GM23338 (cell line): ENCODE measurements at regions not wholly inside any gene's neighbourhood (a gene's known extent, or its start where the extent isn't known, plus 50 kb on each side); places are given as distances from the start of the nearest gene placed in this dataset.

Experiments
- ATAC-seq: fragments of 200-7000 bp; cut with Tn5 transposase; 3 replicates; pipeline ENCODE4 v1.9.1; 2020
- DNase-seq: peaks from one replicate; pipeline ENCODE4 v3.0.0-alpha.2; 2015; ENCODE audit warnings: low spot score
- H2AFZ ChIP-seq: fragments of 200-600 bp; sonication (generic); 2 replicates; pipeline ENCODE4 v1.8.0; 2016; ENCODE audit warnings: antibody characterized with exemption, mild to moderate bottlenecking, moderate library complexity
- H3F3A ChIP-seq: fragments of 200-600 bp; sonication (generic); replicated peaks from 2 replicates; pipeline ENCODE4 v1.8.0; 2017; ENCODE audit warnings: antibody characterized with exemption, mixed run types, low read depth
- H3K27ac ChIP-seq: fragments of 200-600 bp; sonication (generic); 2 replicates; pipeline ENCODE4 v1.6.1; 2016; ENCODE audit warnings: low read depth
- H3K27me3 ChIP-seq: fragments of 200-600 bp; sonication (generic); 2 replicates; pipeline ENCODE4 v1.8.0; 2016; ENCODE audit warnings: mild to moderate bottlenecking, mixed run types, moderate library complexity; ENCODE audit not compliant: insufficient read depth
- H3K36me3 ChIP-seq: fragments of 200-600 bp; sonication (generic); 2 replicates; pipeline ENCODE4 v1.8.0; 2016; ENCODE audit warnings: mild to moderate bottlenecking; ENCODE audit not compliant: insufficient read depth
- H3K4me1 ChIP-seq: fragments of 200-600 bp; sonication (generic); 2 replicates; pipeline ENCODE4 v1.8.0; 2016; ENCODE audit warnings: mild to moderate bottlenecking, moderate library complexity; ENCODE audit not compliant: insufficient read depth
- H3K4me2 ChIP-seq: fragments of 200-600 bp; sonication (generic); 2 replicates; pipeline ENCODE4 v1.7.1; 2017; ENCODE audit warnings: mixed run types
- H3K4me3 ChIP-seq: fragments of 200-600 bp; sonication (generic); 2 replicates; pipeline ENCODE4 v1.6.1; 2016; ENCODE audit warnings: mixed run types
- H3K79me2 ChIP-seq: fragments of 200-600 bp; sonication (generic); replicated peaks from 2 replicates; pipeline ENCODE4 v1.8.0; 2017; ENCODE audit warnings: mild to moderate bottlenecking; ENCODE audit not compliant: insufficient read depth
- H3K9me2 ChIP-seq: fragments of 200-600 bp; sonication (generic); 2 replicates; pipeline ENCODE4 v1.8.0; 2017; ENCODE audit not compliant: insufficient read depth
- H4K20me1 ChIP-seq: fragments of 200-600 bp; sonication (generic); replicated peaks from 2 replicates; pipeline ENCODE4 v1.8.0; 2017; ENCODE audit warnings: mild to moderate bottlenecking; ENCODE audit not compliant: insufficient read depth
- H3K27ac Mint-ChIP-seq: 2 replicates; pipeline ENCODE4 v1.8.0; 2020; ENCODE audit warnings: inconsistent platforms, mild to moderate bottlenecking, moderate library complexity, mixed read lengths
- H3K27me3 Mint-ChIP-seq: 3 replicates; pipeline ENCODE4 v1.8.0; 2022; ENCODE audit warnings: low read depth, mild to moderate bottlenecking, moderate library complexity, mixed read lengths, inconsistent platforms; ENCODE audit not compliant: insufficient read depth, poor library complexity
- H3K36me3 Mint-ChIP-seq: 3 replicates; pipeline ENCODE4 v1.8.0; 2021; ENCODE audit warnings: low read depth, mild to moderate bottlenecking, inconsistent platforms, moderate library complexity, mixed read lengths
- H3K4me1 Mint-ChIP-seq: 3 replicates; pipeline ENCODE4 v1.8.0; 2020; ENCODE audit warnings: mild to moderate bottlenecking, inconsistent platforms, mixed read lengths
- H3K4me3 Mint-ChIP-seq: 3 replicates; pipeline ENCODE4 v1.8.0; 2021; ENCODE audit warnings: moderate library complexity, mild to moderate bottlenecking, inconsistent platforms, mixed read lengths
- H3K9me3 Mint-ChIP-seq: 3 replicates; pipeline ENCODE4 v1.8.0; 2020; ENCODE audit warnings: moderate library complexity, mild to moderate bottlenecking, inconsistent platforms, mixed read lengths
- CTCF ChIP-seq, 2 experiments: fragments of 200-600 bp in 1 of 2; sonication (generic) in 1 of 2; conservative IDR thresholded peaks; 2 replicates each; pipeline versions ENCODE4 v1.5.1 to v1.6.1; 2016 to 2017; ENCODE audit warnings: antibody characterized with exemption in 2 of 2, low read depth in 2 of 2, mild to moderate bottlenecking in 2 of 2, moderate library complexity in 1 of 2
- ETS1 ChIP-seq: IDR thresholded peaks from 2 replicates; pipeline ENCODE4 v1.6.1; 2016; ENCODE audit warnings: antibody characterized with exemption
- EZH2 ChIP-seq: fragments of 200-600 bp; sonication (generic); IDR thresholded peaks from one replicate; pipeline ENCODE4 v1.8.0; 2017; ENCODE audit warnings: antibody characterized with exemption, mild to moderate bottlenecking, low read depth; ENCODE audit not compliant: unreplicated experiment
- EZH2phosphoT487 ChIP-seq: fragments of 200-600 bp; sonication (generic); IDR thresholded peaks from one replicate; pipeline ENCODE4 v1.8.1; 2018; ENCODE audit warnings: antibody characterized with exemption; ENCODE audit not compliant: unreplicated experiment
- JUNB ChIP-seq: IDR thresholded peaks from one replicate; pipeline ENCODE4 v1.6.1; 2016; ENCODE audit warnings: antibody characterized with exemption; ENCODE audit not compliant: unreplicated experiment
- NANOG ChIP-seq: IDR thresholded peaks from 2 replicates; pipeline ENCODE4 v1.6.1; 2016; ENCODE audit warnings: antibody characterized with exemption, borderline replicate concordance
- STAT1 ChIP-seq: IDR thresholded peaks from one replicate; pipeline ENCODE4 v1.6.1; 2016; ENCODE audit warnings: antibody characterized with exemption; ENCODE audit not compliant: unreplicated experiment
- ZNF331 ChIP-seq: fragments of 250-450 bp; sonication (Bioruptor Pico); IDR thresholded peaks from 2 replicates; pipeline ENCODE4 v1.5.0; 2020; ENCODE audit warnings: low read depth, mild to moderate bottlenecking, moderate library complexity
- ZNF462 ChIP-seq: fragments of 250-450 bp; sonication (Bioruptor Pico); IDR thresholded peaks from 2 replicates; pipeline ENCODE4 v1.5.0; 2020; ENCODE audit warnings: mild to moderate bottlenecking, moderate library complexity

GRCh38 chr10:78702186-78702585, 366.6 kb upstream of the ZMIZ1 start (continued):
- TF ChIP-seq ZNF462 (CRISPR knock-in tag): no peak

GRCh38 chr10:78702876-78703275, 365.9 kb upstream of the ZMIZ1 start:
- H3K4me3 ChIP-seq: no peak overlapping the region
- no peaks in the 10 kb centered on the region for H3K36me3 Mint-ChIP-seq
- H3K9me2 ChIP-seq: no peaks in the 10 kb centered on the region
- H3K27me3 Mint-ChIP-seq: no peaks in the 10 kb centered on the region
- H3K27ac Mint-ChIP-seq: no peak overlapping the region
- H3K9me3 Mint-ChIP-seq: no peaks in the 10 kb centered on the region
- no peak for DNase-seq
- H3K4me1 Mint-ChIP-seq: peaks cover 2% of the 10 kb centered on the region; the same call in 2 of the 3 replicates
- H3K27ac ChIP-seq: no peak overlapping the region
- no peaks in the 10 kb centered on the region for H3K27me3 ChIP-seq
- no peak for ATAC-seq
- no peaks in the 10 kb centered on the region for H3F3A ChIP-seq
- H3K36me3 ChIP-seq: no peaks in the 10 kb centered on the region
- H2AFZ ChIP-seq: peak overlapping the region; percentile 63; the same call in 1 of the 2 replicates
- no peaks in the 10 kb centered on the region for H3K4me1 ChIP-seq
- H3K79me2 ChIP-seq: no peaks in the 10 kb centered on the region
- H4K20me1 ChIP-seq: no peaks in the 10 kb centered on the region
- no peak overlapping the region for H3K4me2 ChIP-seq
- H3K4me3 Mint-ChIP-seq: no peak overlapping the region
- TF ChIP-seq ZNF331: no peak
- no peak for TF ChIP-seq ETS1
- no peak for TF ChIP-seq EZH2
- TF ChIP-seq STAT1: no peak
- no peak for TF ChIP-seq CTCF (conservative IDR thresholded peaks at IDR 0.05; ENCODE audit: low read depth in 2 of 2)
- no peak for TF ChIP-seq JUNB
- no peak for TF ChIP-seq NANOG
- TF ChIP-seq EZH2phosphoT487: no peak
